ENCODE measurements at regions not wholly inside any gene's neighbourhood (a gene's known extent, or its start where the extent isn't known, plus 50 kb on each side); places are given as distances from the start of the nearest gene placed in this dataset.

GRCh38 chr9:86500667-86501435, 146.6 kb upstream of the TUT7 start:
- CTCF ChIA-PET: no interaction called here
- no peak overlapping the region for H3K27ac ChIP-seq (ENCODE audit: low read length)
- no peaks in the 10 kb centered on the region for H3K9me2 ChIP-seq (replicated peaks; ENCODE audit: low read length)
- H3K27me3 ChIP-seq (ENCODE audit: low read length): no peaks in the 10 kb centered on the region
- H3F3A ChIP-seq (ENCODE audit: low read length, unreplicated experiment): no peaks in the 10 kb centered on the region
- intact Hi-C loops (cut with micrococcal nuclease): no loop called here
- TF ChIP-seq EZH2 (IDR thresholded peaks at IDR 0.05; ENCODE audit: low read length, unreplicated experiment) (no peak), CTCF (conservative IDR thresholded peaks at IDR 0.05; ENCODE audit: low read depth, low read length) (no peak), EZH2phosphoT487 (IDR thresholded peaks at IDR 0.05; ENCODE audit: borderline replicate concordance, low read length) (no peak)
- no peaks in the 10 kb centered on the region for H4K20me1 ChIP-seq (ENCODE audit: low read length)
- no peaks in the 10 kb centered on the region for H3K9me3 ChIP-seq (ENCODE audit: low read length)
- no TSS peak for BruUV-seq (replicated peaks)
- no peak overlapping the region for H3K4me2 ChIP-seq (ENCODE audit: low read length)
- H3K4me3 ChIP-seq (ENCODE audit: low read length): no peak overlapping the region
- no peaks in the 10 kb centered on the region for H3K36me3 ChIP-seq (ENCODE audit: low read depth, low read length)
- H2AFZ ChIP-seq (ENCODE audit: low read length): no peak overlapping the region
- no peak overlapping the region for H3K9ac ChIP-seq (ENCODE audit: low read length)
- H3K4me1 ChIP-seq (ENCODE audit: insufficient read depth, low read length): no peaks in the 10 kb centered on the region
- POLR2A ChIA-PET (ENCODE audit: unreplicated experiment): no interaction called here
- no peak for DNase-seq
- ATAC-seq: no peak
- no peaks in the 10 kb centered on the region for H3K79me2 ChIP-seq (ENCODE audit: low read length)

- no peak for DNase-seq
- Histone ChIP-seq H2AFZ (ENCODE audit: low read length) (no peak overlapping the region), H3K79me2 (ENCODE audit: low read length) (no peaks in the 10 kb centered on the region), H3K9ac (ENCODE audit: low read length) (no peak overlapping the region), H3F3A (ENCODE audit: low read length, unreplicated experiment) (no peaks in the 10 kb centered on the region), H3K36me3 (ENCODE audit: low read depth, low read length) (no peaks in the 10 kb centered on the region), H4K20me1 (ENCODE audit: low read length) (no peaks in the 10 kb centered on the region), H3K27me3 (ENCODE audit: low read length) (no peaks in the 10 kb centered on the region), H3K4me2 (ENCODE audit: low read length) (no peak overlapping the region), H3K4me3 (ENCODE audit: low read length) (no peak overlapping the region), H3K27ac (ENCODE audit: low read length) (no peak overlapping the region), H3K9me2 (replicated peaks; ENCODE audit: low read length) (no peaks in the 10 kb centered on the region), H3K4me1 (ENCODE audit: insufficient read depth, low read length) (no peaks in the 10 kb centered on the region), H3K9me3 (ENCODE audit: low read length) (no peaks in the 10 kb centered on the region)
- ChIA-PET CTCF (no interaction called here), POLR2A (ENCODE audit: unreplicated experiment) (no interaction called here)
- BruUV-seq (replicated peaks): no TSS peak
- TF ChIP-seq EZH2 (IDR thresholded peaks at IDR 0.05; ENCODE audit: low read length, unreplicated experiment) (no peak), EZH2phosphoT487 (IDR thresholded peaks at IDR 0.05; ENCODE audit: borderline replicate concordance, low read length) (no peak), CTCF (conservative IDR thresholded peaks at IDR 0.05; ENCODE audit: low read depth, low read length) (no peak)
- intact Hi-C loops (cut with micrococcal nuclease): no loop called here
- ATAC-seq: no peak
Measured at GRCh38 chr9:86500031-86500430, 145.8 kb upstream of the TUT7 start.

GRCh38 chr9:86494644-86495111, 140.5 kb upstream of the TUT7 start:
- BruUV-seq (replicated peaks): no TSS peak
- ChIA-PET CTCF (no interaction called here), POLR2A (ENCODE audit: unreplicated experiment) (no interaction called here)
- no peak for TF ChIP-seq EZH2 (IDR thresholded peaks at IDR 0.05; ENCODE audit: low read length, unreplicated experiment)
- no peak for TF ChIP-seq CTCF (conservative IDR thresholded peaks at IDR 0.05; ENCODE audit: low read depth, low read length)
- TF ChIP-seq EZH2phosphoT487 (IDR thresholded peaks at IDR 0.05; ENCODE audit: borderline replicate concordance, low read length): no peak
- no peaks in the 10 kb centered on the region for H3K79me2 ChIP-seq (ENCODE audit: low read length)
- no peaks in the 10 kb centered on the region for H3K9me2 ChIP-seq (replicated peaks; ENCODE audit: low read length)
- H3K9me3 ChIP-seq (ENCODE audit: low read length): no peaks in the 10 kb centered on the region
- no peak overlapping the region for H3K27ac ChIP-seq (ENCODE audit: low read length)
- H3K4me1 ChIP-seq (ENCODE audit: insufficient read depth, low read length): no peaks in the 10 kb centered on the region
- H4K20me1 ChIP-seq (ENCODE audit: low read length): no peaks in the 10 kb centered on the region
- no peak overlapping the region for H3K9ac ChIP-seq (ENCODE audit: low read length)
- H3F3A ChIP-seq (ENCODE audit: low read length, unreplicated experiment): no peaks in the 10 kb centered on the region
- H2AFZ ChIP-seq (ENCODE audit: low read length): no peak overlapping the region
- ATAC-seq (no peak), DNase-seq (no peak)
- H3K4me3 ChIP-seq (ENCODE audit: low read length): no peak overlapping the region
- intact Hi-C loops (cut with micrococcal nuclease): no loop called here
- no peak overlapping the region for H3K4me2 ChIP-seq (ENCODE audit: low read length)
- H3K36me3 ChIP-seq (ENCODE audit: low read depth, low read length): no peaks in the 10 kb centered on the region
- H3K27me3 ChIP-seq (ENCODE audit: low read length): no peaks in the 10 kb centered on the region; the same call in 1 of the 2 replicates

All from PC-3 (cell line).